ENCODE measurements at regions not wholly inside any gene's neighbourhood (a gene's known extent, or its start where the extent isn't known, plus 50 kb on each side); places are given as distances from the start of the nearest gene placed in this dataset.
"Not testable (repeated sequence)": the region's sequence is repeated elsewhere in the genome, so short reads cannot be mapped to it uniquely, and the experiment has no call there.

DNA sequence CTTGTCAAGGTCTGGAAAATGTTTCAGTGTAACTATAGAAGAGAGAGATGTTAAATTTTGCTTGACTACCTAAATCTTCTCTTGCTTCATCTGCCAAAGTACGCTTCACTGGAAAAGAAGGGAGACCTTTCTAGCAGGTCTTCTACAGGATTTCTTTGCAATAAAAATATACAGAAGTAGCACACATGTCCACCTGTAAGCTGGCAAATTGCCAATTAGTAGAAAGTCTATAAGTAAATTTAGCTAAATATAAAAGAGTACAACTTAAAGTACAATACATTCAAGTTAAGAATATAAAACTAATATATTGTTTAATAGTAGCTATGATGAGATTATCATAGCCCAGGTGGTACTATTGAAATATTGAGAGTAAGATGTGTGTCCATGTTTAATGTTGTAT is 128.5 kb upstream of the EDNRB start:
- H3K4me3 ChIP-seq (replicated peaks; ENCODE audit: low read depth, low read length): no peak overlapping the region
- H3K36me3 ChIP-seq (ENCODE audit: control insufficient read depth, insufficient read depth, low read length): no peaks in the 10 kb centered on the region
- no peaks in the 10 kb centered on the region for H3K27me3 ChIP-seq (replicated peaks; ENCODE audit: control insufficient read depth, insufficient read depth, low read length)
- no peak for DNase-seq (ENCODE audit: extremely low read depth, insufficient read length)
- TF ChIP-seq, protein P1, sequence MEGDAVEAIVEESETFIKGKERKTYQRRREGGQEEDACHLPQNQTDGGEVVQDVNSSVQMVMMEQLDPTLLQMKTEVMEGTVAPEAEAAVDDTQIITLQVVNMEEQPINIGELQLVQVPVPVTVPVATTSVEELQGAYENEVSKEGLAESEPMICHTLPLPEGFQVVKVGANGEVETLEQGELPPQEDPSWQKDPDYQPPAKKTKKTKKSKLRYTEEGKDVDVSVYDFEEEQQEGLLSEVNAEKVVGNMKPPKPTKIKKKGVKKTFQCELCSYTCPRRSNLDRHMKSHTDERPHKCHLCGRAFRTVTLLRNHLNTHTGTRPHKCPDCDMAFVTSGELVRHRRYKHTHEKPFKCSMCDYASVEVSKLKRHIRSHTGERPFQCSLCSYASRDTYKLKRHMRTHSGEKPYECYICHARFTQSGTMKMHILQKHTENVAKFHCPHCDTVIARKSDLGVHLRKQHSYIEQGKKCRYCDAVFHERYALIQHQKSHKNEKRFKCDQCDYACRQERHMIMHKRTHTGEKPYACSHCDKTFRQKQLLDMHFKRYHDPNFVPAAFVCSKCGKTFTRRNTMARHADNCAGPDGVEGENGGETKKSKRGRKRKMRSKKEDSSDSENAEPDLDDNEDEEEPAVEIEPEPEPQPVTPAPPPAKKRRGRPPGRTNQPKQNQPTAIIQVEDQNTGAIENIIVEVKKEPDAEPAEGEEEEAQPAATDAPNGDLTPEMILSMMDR (IDR thresholded peaks at IDR 0.05; ENCODE audit: insufficient read depth, low read length, poor library complexity, severe bottlenecking): no peak

GRCh38 chr13:78046331-78046730 is 127.7 kb upstream of the EDNRB start:
- H3K27me3 ChIP-seq (replicated peaks; ENCODE audit: control insufficient read depth, insufficient read depth, low read length): no peaks in the 10 kb centered on the region
- no peaks in the 10 kb centered on the region for H3K36me3 ChIP-seq (ENCODE audit: control insufficient read depth, insufficient read depth, low read length)
- no peak overlapping the region for H3K4me3 ChIP-seq (replicated peaks; ENCODE audit: low read depth, low read length)
- TF ChIP-seq, protein P1 (IDR thresholded peaks at IDR 0.05; ENCODE audit: insufficient read depth, low read length, poor library complexity, severe bottlenecking): no peak
- no peak for DNase-seq (ENCODE audit: extremely low read depth, insufficient read length)

DNA sequence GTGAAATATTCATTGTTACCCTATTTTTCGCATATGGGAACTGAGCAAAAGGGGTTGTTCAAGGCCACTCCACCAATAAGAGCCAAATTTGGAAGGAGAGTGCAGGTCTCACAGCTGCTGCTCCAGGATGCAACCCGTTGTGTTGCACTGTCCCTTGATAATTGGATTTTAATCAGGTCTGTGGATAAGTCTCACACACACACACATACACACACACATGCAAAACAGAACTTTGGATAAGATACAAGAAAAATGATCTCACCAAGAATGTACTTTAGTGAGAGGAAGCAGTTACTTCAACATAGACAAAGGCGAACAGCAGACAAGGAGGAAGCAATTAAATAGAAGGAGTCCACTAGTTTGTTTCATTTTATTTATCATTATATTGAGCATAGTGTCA is 127.3 kb upstream of the EDNRB start:
- H3K4me3 ChIP-seq (replicated peaks; ENCODE audit: low read depth, low read length): no peak overlapping the region
- H3K27me3 ChIP-seq (replicated peaks; ENCODE audit: control insufficient read depth, insufficient read depth, low read length): no peaks in the 10 kb centered on the region
- TF ChIP-seq, protein P1 (IDR thresholded peaks at IDR 0.05; ENCODE audit: insufficient read depth, low read length, poor library complexity, severe bottlenecking): no peak
- no peak for DNase-seq (ENCODE audit: extremely low read depth, insufficient read length)
- no peaks in the 10 kb centered on the region for H3K36me3 ChIP-seq (ENCODE audit: control insufficient read depth, insufficient read depth, low read length)

- not testable (repeated sequence) for H3K4me3 ChIP-seq (replicated peaks; ENCODE audit: low read depth, low read length); H3K27me3 ChIP-seq (replicated peaks; ENCODE audit: control insufficient read depth, insufficient read depth, low read length); H3K36me3 ChIP-seq (ENCODE audit: control insufficient read depth, insufficient read depth, low read length); DNase-seq (ENCODE audit: extremely low read depth, insufficient read length)
Observed at GRCh38 chr13:78041366-78041765, 122.7 kb upstream of the EDNRB start.

DNA sequence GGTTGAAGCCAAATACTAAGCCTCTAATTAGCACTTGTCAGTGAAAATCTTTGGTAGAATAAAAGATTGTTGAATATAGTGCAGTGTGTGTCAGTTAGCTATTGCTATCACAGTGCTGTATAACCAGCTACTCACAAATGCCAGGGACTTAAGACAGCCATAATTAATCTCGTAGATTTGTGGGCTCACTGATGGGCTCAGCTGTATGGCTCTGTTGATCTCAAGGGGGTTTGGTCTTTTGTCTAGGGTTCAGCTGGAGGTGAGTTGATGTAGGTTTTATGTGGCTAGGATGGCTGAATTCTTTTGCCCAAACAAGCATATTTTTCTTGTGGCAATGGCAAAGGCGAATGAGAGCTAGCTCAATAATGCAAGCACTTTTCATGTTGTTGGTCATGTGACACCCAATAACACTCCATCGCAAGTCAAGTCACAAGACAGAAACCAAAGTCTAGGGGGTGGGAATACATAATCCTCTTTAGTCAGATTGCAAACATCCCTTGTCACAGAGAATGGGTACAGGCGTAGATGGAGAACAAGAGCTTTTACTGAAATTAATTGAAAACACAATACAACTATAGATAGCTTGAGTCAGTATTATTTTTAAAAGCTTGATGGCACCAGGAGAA is 121.7 kb upstream of the EDNRB start:
- Histone ChIP-seq H3K4me3 (replicated peaks; ENCODE audit: low read depth, low read length) (no peak overlapping the region), H3K36me3 (ENCODE audit: control insufficient read depth, insufficient read depth, low read length) (no peaks in the 10 kb centered on the region), H3K27me3 (replicated peaks; ENCODE audit: control insufficient read depth, insufficient read depth, low read length) (no peaks in the 10 kb centered on the region)
- TF ChIP-seq, protein P1 (IDR thresholded peaks at IDR 0.05; ENCODE audit: insufficient read depth, low read length, poor library complexity, severe bottlenecking): no peak
- no peak for DNase-seq (ENCODE audit: extremely low read depth, insufficient read length)

DNA sequence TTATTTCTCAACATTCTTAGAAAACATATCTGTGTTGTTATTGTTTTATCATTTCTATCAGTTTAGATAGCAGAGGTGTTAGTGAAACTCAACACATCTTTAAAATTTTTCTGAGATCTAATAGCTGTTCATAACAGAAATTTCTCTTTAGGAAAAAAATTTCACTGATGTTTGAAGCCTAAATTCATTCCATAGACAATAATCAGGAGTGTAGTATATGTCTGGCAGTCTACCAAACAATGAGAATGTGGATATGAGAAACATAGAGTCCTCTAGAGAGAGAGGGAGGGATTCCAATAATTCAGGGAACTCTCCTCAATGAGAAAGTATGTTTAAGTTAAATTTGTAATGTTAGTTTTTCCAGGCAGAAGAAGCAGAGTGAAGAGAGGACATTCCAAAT is 118.2 kb upstream of the EDNRB start:
- no peak for DNase-seq (ENCODE audit: extremely low read depth, insufficient read length)

More for the DNA sequence above, 118.2 kb upstream of the EDNRB start:
- no peaks in the 10 kb centered on the region for H3K36me3 ChIP-seq (ENCODE audit: control insufficient read depth, insufficient read depth, low read length)
- H3K27me3 ChIP-seq (replicated peaks; ENCODE audit: control insufficient read depth, insufficient read depth, low read length): no peaks in the 10 kb centered on the region
- TF ChIP-seq, protein P1 (IDR thresholded peaks at IDR 0.05; ENCODE audit: insufficient read depth, low read length, poor library complexity, severe bottlenecking): no peak
- H3K4me3 ChIP-seq (replicated peaks; ENCODE audit: low read depth, low read length): no peak overlapping the region
